ENCODE measurements at regions not wholly inside any gene's neighbourhood (a gene's known extent, or its start where the extent isn't known, plus 50 kb on each side); places are given as distances from the start of the nearest gene placed in this dataset.

- no peak overlapping the region for H3K4me3 ChIP-seq (ENCODE audit: low read depth, low read length)
- TF ChIP-seq CTCF (conservative IDR thresholded peaks at IDR 0.05; ENCODE audit: low read depth, low read length): no peak
- no peak for DNase-seq (ENCODE audit: low read depth)
Observed at GRCh38 chr7:113694149-113694548, 224.7 kb downstream of the PPP1R3A start.

GRCh38 chr7:113684165-113684564 is 234.6 kb downstream of the PPP1R3A start:
- DNase-seq (ENCODE audit: low read depth): no peak
- H3K4me3 ChIP-seq (ENCODE audit: low read depth, low read length): no peak overlapping the region
- TF ChIP-seq CTCF (conservative IDR thresholded peaks at IDR 0.05; ENCODE audit: low read depth, low read length): no peak

- DNase-seq (ENCODE audit: low read depth): no peak
- no peak for TF ChIP-seq CTCF (conservative IDR thresholded peaks at IDR 0.05; ENCODE audit: low read depth, low read length)
- no peak overlapping the region for H3K4me3 ChIP-seq (ENCODE audit: low read depth, low read length)
Observed at GRCh38 chr7:113677811-113678210, 241.0 kb downstream of the PPP1R3A start.

- DNase-seq (ENCODE audit: low read depth): no peak
- TF ChIP-seq CTCF (conservative IDR thresholded peaks at IDR 0.05; ENCODE audit: low read depth, low read length): no peak
- H3K4me3 ChIP-seq (ENCODE audit: low read depth, low read length): no peak overlapping the region
Observed at GRCh38 chr7:113664867-113665266, 253.9 kb downstream of the PPP1R3A start.

- no peak for TF ChIP-seq CTCF (conservative IDR thresholded peaks at IDR 0.05; ENCODE audit: low read depth, low read length)
- H3K4me3 ChIP-seq (ENCODE audit: low read depth, low read length): no peak overlapping the region
- no peak for DNase-seq (ENCODE audit: low read depth)
Observed at GRCh38 chr7:113659416-113659815, 259.4 kb downstream of the PPP1R3A start.

GRCh38 chr7:113657603-113658002 is 261.2 kb downstream of the PPP1R3A start:
- no peak for DNase-seq (ENCODE audit: low read depth)
- no peak for TF ChIP-seq CTCF (conservative IDR thresholded peaks at IDR 0.05; ENCODE audit: low read depth, low read length)
- H3K4me3 ChIP-seq (ENCODE audit: low read depth, low read length): no peak overlapping the region

- no peak overlapping the region for H3K4me3 ChIP-seq (ENCODE audit: low read depth, low read length)
- DNase-seq (ENCODE audit: low read depth): peak; percentile 35
- TF ChIP-seq CTCF (conservative IDR thresholded peaks at IDR 0.05; ENCODE audit: low read depth, low read length): no peak
Observed at GRCh38 chr7:113652501-113652900, 266.3 kb downstream of the PPP1R3A start.

All from choroid plexus epithelial cell (primary cell).